HG03469 (cell line): ENCODE measurements at regions not wholly inside any gene's neighbourhood (a gene's known extent, or its start where the extent isn't known, plus 50 kb on each side); places are given as distances from the start of the nearest gene placed in this dataset.

Experiments used
- ATAC-seq: cut with Tn5 transposase; IDR thresholded peaks from one replicate; pipeline ENCODE4 v1.9.1; 2021; ENCODE audit warnings: mild to moderate bottlenecking, moderate library complexity, moderate number of reproducible peaks; ENCODE audit not compliant: unreplicated experiment

- ATAC-seq, result no peak
These were observed 231.0 kb downstream of the UQCRFS1 start for GRCh38 chr19:28981994-28982393.

DNA sequence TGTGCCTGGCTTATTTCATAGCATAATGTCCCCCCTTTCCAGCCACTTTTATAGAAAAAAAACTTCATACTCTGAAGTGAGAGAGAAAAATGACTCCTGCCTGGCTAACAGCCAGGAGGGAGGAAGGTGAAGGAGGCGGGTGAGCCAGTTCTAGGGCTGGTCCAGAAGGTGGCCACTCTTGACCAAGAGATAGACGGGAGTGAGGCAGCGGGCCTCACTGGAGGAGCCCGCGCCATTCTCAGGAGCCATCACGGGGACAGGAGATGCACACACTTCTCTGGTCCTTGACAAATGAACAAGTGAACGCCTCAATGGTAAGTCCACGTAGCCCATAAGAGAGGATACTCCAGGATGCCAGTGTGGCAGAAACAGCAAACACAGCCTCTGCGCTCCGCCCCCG, 231.4 kb downstream of the UQCRFS1 start:
- ATAC-seq, result no peak

- no peak for ATAC-seq
These were observed 232.6 kb downstream of the UQCRFS1 start for GRCh38 chr19:28980236-28980868.

- ATAC-seq, result no peak
These were observed 235.1 kb downstream of the UQCRFS1 start for GRCh38 chr19:28977826-28978225.

DNA sequence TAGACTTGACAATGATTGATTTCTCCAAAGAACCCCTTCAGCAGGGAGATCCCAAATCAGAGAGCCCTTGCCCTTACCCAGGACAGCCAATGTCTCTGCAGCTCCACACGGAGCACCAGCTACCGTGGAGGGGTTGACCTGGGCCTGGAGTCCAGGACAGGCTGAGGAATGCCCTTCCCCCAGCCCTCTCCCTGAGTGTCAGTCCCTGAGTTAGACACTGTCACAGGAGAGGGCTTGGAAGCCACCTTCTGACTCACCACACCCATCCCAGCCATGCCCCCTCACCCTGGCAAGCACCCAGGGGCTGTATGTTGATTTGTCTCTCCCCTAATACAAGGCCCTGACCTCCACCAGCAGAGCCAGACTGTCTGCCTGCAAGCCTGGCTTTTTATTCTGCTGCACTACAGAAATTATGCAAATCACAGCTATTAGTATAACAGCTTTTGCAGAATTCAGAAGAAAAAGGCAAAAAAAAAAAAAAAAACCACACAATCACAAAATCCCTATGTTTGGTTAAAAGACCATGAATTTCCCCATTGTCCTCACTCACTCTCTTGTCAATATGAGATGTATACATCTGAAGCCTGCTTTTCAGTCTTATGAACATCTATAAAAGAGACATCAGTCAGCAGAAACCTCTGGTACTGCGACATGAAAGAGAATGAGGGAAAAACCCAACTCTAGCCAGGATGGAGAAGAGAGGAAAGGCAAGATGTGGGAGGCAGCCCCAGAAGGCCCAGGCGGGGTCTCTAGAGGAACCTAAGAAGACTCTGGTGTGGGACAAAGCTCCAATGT, 240.7 kb downstream of the UQCRFS1 start:
- no peak for ATAC-seq

- ATAC-seq, result no peak
These were observed 241.4 kb downstream of the UQCRFS1 start for GRCh38 chr19:28971513-28971912.

DNA sequence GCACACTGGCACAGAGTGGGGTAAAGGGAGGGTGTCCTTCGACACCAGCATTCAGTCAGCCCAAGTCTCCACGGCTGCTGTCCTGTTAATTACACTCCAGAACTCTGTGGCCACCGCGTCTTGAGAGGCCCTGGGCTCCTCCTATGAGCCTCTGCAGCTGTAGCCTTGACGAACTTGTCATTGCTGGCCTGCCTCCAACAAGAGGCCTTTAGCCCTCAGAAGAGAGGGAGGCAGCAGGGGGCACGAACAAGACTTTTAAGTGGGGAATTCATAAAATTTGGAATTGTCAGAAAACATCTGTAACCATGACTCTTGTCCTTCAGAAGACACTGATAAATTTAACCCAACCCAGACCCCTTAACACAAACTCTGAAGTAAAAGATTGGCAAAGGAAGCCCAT, 241.9 kb downstream of the UQCRFS1 start:
- no peak for ATAC-seq

DNA sequence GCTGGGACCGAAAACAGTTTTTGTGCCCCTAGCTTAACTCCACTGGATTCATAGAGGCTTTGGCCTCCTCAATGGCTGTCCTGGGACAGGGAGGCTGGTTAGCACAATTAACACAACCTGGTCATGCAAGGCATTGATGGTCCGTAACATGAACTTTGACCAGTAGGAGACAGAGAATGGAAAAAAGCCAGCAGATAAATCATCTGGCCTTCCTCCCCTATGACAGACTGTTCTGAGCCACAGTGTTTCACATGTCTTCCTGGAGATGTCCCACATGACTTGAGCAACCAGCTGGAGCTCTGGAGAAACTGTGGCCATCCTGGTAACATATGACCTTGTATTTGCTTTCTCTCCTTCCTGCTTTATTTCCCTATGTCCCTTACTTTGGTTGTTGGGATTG, 244.2 kb downstream of the UQCRFS1 start:
- no peak for ATAC-seq

- no peak for ATAC-seq
These were observed 246.1 kb downstream of the UQCRFS1 start for GRCh38 chr19:28966737-28967399.

- no peak for ATAC-seq
These were observed 248.5 kb downstream of the UQCRFS1 start for GRCh38 chr19:28964500-28964899.

- no peak for ATAC-seq
These were observed 249.3 kb downstream of the UQCRFS1 start for GRCh38 chr19:28963486-28964250.

DNA sequence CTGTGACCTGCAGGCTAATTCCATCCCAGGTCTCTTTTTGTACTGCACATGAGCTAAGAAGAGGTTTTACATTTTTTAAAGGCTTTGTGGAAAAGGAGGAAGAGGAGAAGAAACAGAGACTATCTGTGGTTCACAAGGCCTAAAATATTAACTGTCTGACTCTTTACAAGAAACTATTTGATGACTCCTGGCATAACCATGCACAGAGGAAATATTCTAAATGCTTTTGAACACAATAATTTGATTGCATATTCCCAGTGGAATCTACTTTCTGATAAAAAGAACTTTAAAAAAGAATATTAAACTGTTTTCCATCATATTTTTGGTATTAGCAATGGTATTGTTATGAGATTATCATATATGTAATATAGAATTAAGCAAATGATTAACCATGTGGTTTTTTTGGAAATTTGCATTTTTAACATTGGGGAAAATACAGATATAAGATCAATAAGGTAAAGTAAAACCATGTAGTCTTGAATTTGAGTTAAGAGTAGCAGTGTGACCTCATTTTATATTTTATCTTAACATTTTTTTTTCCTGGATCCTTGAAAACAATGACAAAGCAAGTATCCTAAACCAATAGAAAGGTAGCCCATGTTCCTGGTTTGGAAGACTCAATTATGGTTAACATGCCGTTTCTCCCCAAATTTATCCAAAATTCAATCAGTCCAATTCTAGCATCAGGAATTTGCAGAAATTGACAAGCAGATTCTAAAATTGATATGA, 251.0 kb downstream of the UQCRFS1 start:
- no peak for ATAC-seq

GRCh38 chr19:28960986-28961705, 251.8 kb downstream of the UQCRFS1 start:
- no peak for ATAC-seq

DNA sequence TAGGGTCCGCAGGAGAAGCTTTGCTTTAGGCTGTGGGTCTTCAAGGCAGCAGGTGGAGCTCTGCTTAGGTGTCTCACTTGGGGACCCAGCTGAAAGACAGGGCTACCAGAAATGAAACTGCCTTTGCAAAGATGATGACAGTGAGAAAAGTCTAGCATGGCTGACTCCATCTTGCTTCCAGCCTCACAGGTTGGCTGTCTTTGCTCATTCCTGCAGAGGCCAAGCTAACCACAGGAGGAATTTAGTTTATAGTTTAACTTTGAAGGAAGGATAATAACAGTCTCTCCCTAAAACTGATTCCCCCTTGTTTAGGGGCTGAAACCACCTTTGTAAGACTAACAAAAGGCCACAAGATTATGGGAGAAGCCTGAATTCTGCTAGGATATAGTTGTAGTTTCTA, 252.4 kb downstream of the UQCRFS1 start:
- ATAC-seq, result no peak

- ATAC-seq, result no peak
These were observed 256.0 kb downstream of the UQCRFS1 start for GRCh38 chr19:28956961-28957360.

DNA sequence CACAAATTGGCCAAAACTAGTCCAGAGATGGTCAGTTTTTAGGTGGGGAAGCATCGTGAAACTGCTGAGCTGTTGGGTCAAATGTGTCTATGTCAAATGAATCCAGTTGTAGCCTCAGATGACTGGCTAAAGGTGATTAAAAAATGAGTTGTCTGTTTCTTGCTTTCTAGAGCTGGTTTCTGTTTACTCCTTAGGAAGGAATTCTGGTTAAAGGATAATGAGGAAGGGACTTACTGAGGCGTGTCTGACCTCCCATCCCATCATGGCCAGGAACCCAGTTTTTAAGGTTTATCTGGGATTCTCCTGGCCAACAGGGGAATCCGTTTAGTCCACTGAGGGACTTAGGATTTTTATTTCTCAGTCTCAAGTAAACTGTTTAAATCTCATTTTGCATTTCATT, 256.5 kb downstream of the UQCRFS1 start:
- ATAC-seq, result no peak

DNA sequence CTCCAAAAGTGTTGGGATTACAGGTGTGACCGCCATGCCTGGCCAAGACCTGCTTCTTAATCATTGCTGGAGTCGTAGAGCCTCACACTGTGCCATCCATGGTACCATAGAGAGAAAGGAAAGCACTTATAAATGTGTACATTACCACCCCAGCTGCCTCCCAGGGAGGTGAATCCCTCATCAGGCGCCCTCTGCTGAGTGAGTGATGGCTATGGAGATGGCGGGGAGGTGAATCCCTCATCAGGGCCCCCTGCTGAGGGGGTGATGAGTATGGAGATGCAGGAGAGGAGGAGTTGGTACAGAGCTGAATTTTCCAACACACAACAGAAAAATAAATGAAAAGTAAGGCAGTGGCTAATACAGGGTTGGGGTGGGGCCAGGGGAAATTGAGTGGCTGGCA, 263.4 kb downstream of the UQCRFS1 start:
- no peak for ATAC-seq

DNA sequence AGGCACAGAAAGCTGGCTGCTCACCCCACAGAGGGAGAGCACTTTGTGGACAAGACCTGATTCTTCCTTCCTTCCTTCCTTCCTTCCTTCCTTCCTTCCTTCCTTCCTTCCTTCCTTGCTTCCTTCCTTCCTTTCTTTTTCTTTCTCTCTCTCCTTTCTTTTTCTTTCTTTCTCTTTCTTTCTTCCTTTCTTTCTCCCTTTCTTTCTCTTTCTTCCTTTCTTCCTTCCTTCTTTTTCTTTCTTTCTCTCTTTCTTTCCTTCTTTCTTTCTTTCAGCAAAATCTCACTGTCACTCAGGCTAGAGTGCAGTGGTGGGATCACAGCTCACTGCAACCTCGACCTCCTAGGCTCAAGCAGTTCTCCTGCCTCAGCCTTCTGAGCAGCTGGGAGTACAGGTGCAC, 263.9 kb downstream of the UQCRFS1 start:
- ATAC-seq, result no peak

GRCh38 chr19:28948566-28948965, 264.4 kb downstream of the UQCRFS1 start:
- no peak for ATAC-seq

- no peak for ATAC-seq
These were observed 264.9 kb downstream of the UQCRFS1 start for GRCh38 chr19:28948026-28948425.
